B cell (primary cell): ENCODE measurements at regions not wholly inside any gene's neighbourhood (a gene's known extent, or its start where the extent isn't known, plus 50 kb on each side); places are given as distances from the start of the nearest gene placed in this dataset.

Source experiments
- ATAC-seq: fragments of 200-7000 bp; cut with Tn5 transposase; one replicate; pipeline ENCODE4 v1.10.0; 2021; ENCODE audit warnings: low read depth, mild to moderate bottlenecking, moderate number of reproducible peaks, moderate library complexity
- CTCF ChIA-PET: fragments of 350-600 bp; sonication (Branson Sonifier 250); formaldehyde crosslinking; loops from one replicate; lab custom pipeline; 2021; ENCODE audit warnings: antibody characterized with exemption, inconsistent platforms; lab: Charles Lee
- POLR2A ChIA-PET: fragments of 350-600 bp; sonication (Branson Sonifier 250); formaldehyde crosslinking; loops from one replicate; lab custom pipeline; 2021; ENCODE audit warnings: antibody characterized with exemption; lab: Charles Lee
- DNase-seq: peaks from one replicate; pipeline ENCODE4 v3.0.0; 2013
- H2AFZ ChIP-seq: 2 replicates; pipeline ENCODE4 v1.6.1; 2012; ENCODE audit warnings: mild to moderate bottlenecking, low read depth, low read length; ENCODE audit not compliant: insufficient read depth, poor library complexity, severe bottlenecking
- H3K27ac ChIP-seq, 2 donors: 1 replicate in 1 of 2; 2 replicates in 1 of 2; pipeline ENCODE4 v1.5.1; 2012 to 2013; ENCODE audit warnings: low read length in 2 of 2, mild to moderate bottlenecking in 2 of 2, moderate library complexity in 1 of 2
- H3K27me3 ChIP-seq, 4 experiments: fragments of 200-600 bp in 1 of 4; sonication (generic) in 1 of 4; replicated peaks in 1 of 4; 1 replicate in 2 of 4; 2 replicates in 2 of 4; pipeline versions ENCODE4 v1.6.1 to v1.7.0; 2013 to 2016; ENCODE audit warnings: low read length in 3 of 4, mild to moderate bottlenecking in 2 of 4, mixed read lengths in 1 of 4, moderate library complexity in 1 of 4; ENCODE audit not compliant: insufficient read depth in 4 of 4, control insufficient read depth in 3 of 4; ENCODE audit errors: control extremely low read depth in 1 of 4
- H3K36me3 ChIP-seq, 2 experiments: replicated peaks in 1 of 2; 1 replicate in 1 of 2; 2 replicates in 1 of 2; pipeline versions ENCODE4 v1.6.1 to v1.7.1; 2013; ENCODE audit warnings: low read length in 1 of 2; ENCODE audit not compliant: insufficient read depth in 2 of 2, control insufficient read depth in 1 of 2; ENCODE audit errors: control extremely low read depth in 1 of 2, extremely low read depth in 1 of 2
- H3K4me1 ChIP-seq, 2 donors: fragments of 200-600 bp in 1 of 2; sonication (generic) in 1 of 2; 1 replicate in 1 of 2; 2 replicates in 1 of 2; pipeline versions ENCODE4 v1.5.1 to v1.6.1; 2013 to 2017; ENCODE audit warnings: low read length in 2 of 2; ENCODE audit not compliant: control insufficient read depth in 2 of 2, insufficient read depth in 2 of 2
- H3K4me2 ChIP-seq: replicated peaks from 2 replicates; pipeline ENCODE3; 2012; ENCODE audit warnings: mild to moderate bottlenecking, low read depth, low read length; ENCODE audit not compliant: poor library complexity, severe bottlenecking
- H3K4me3 ChIP-seq, 5 experiments: fragments of 200-600 bp in 1 of 5; sonication (generic) in 1 of 5; 1 replicate in 3 of 5; 2 replicates in 2 of 5; pipeline versions ENCODE4 v1.5.1 to v1.7.0; 2011 to 2016; ENCODE audit warnings: low read length in 4 of 5, mild to moderate bottlenecking in 4 of 5, low read depth in 2 of 5, control low read depth in 1 of 5, moderate library complexity in 1 of 5; ENCODE audit not compliant: insufficient read depth in 1 of 5; ENCODE audit errors: control extremely low read depth in 1 of 5, extremely low read depth in 1 of 5
- H3K79me2 ChIP-seq: fragments of 200-600 bp; sonication (generic); one replicate; pipeline ENCODE4 v1.6.0; 2016; ENCODE audit warnings: low read length; ENCODE audit not compliant: control insufficient read depth, insufficient read depth
- H3K9ac ChIP-seq: fragments of 200-600 bp; sonication (generic); 2 replicates; pipeline ENCODE4 v1.6.1; 2017; ENCODE audit warnings: mild to moderate bottlenecking, low read length, moderate library complexity
- H3K9me3 ChIP-seq, 3 donors: one replicate each; pipeline versions ENCODE4 v1.6.1 to v1.7.1; 2013; ENCODE audit warnings: low read length in 2 of 3; ENCODE audit not compliant: control insufficient read depth in 2 of 3, insufficient read depth in 1 of 3; ENCODE audit errors: control extremely low read depth in 1 of 3
- H4K20me1 ChIP-seq: 2 replicates; pipeline ENCODE4 v1.6.0; 2012; ENCODE audit warnings: mild to moderate bottlenecking, low read length; ENCODE audit not compliant: insufficient read depth, control insufficient read depth, poor library complexity, severe bottlenecking
- H3K27ac Mint-ChIP-seq: one replicate; pipeline ENCODE4 v1.8.0; 2021; ENCODE audit warnings: mixed read lengths
- H3K27me3 Mint-ChIP-seq: one replicate; pipeline ENCODE4 v1.8.0; 2021; ENCODE audit warnings: mixed read lengths
- H3K4me1 Mint-ChIP-seq: one replicate; pipeline ENCODE4 v1.8.0; 2021; ENCODE audit warnings: mixed read lengths
- H3K4me3 Mint-ChIP-seq: one replicate; pipeline ENCODE4 v1.8.0; 2021; ENCODE audit warnings: mixed read lengths
- H3K9me3 Mint-ChIP-seq: one replicate; pipeline ENCODE4 v1.8.0; 2022; ENCODE audit warnings: mixed read lengths; ENCODE audit not compliant: insufficient read depth
- EZH2 ChIP-seq: IDR thresholded peaks from 2 replicates; pipeline ENCODE4 v1.6.1; 2012; ENCODE audit warnings: borderline replicate concordance, low read depth, mild to moderate bottlenecking, moderate library complexity, low read length; ENCODE audit not compliant: insufficient read depth, poor library complexity, severe bottlenecking
- WGBS: methylation state at CpG from one replicate; pipeline ENCODE4 v1.1.5; 2013; ENCODE audit warnings: missing lambda C conversion rate; ENCODE audit not compliant: insufficient coverage; 5-methylcytosine and 5-hydroxymethylcytosine counted together
- intact Hi-C: fragments of 100-400 bp; cut with micrococcal nuclease; formaldehyde crosslinking; loops from one replicate; pipeline ENCODE4 v1.10.0; 2022
- TF ChIP-seq, protein P1 (sequence below): fragments of 200-600 bp; IDR thresholded peaks from one replicate; pipeline ENCODE4 v1.8.0; 2022; ENCODE audit warnings: antibody characterized with exemption, mild to moderate bottlenecking

- Mint-ChIP-seq H3K9me3 (peaks cover 2% of the 10 kb centered on the region), H3K4me3 (no peak overlapping the region), H3K27me3 (no peaks in the 10 kb centered on the region), H3K27ac (no peak overlapping the region), H3K4me1 (no peaks in the 10 kb centered on the region)
- Histone ChIP-seq H3K36me3 (no peaks in the 10 kb centered on the region), H3K4me2 (no peak overlapping the region), H3K4me1 (no peaks in the 10 kb centered on the region), H3K9me3 (peaks cover 0 to 5% (median 0%) of the 10 kb centered on the region in 3 donors), H3K9ac (no peak overlapping the region), H3K27me3 (no peaks in the 10 kb centered on the region), H3K27ac (no peak overlapping the region), H4K20me1 (no peaks in the 10 kb centered on the region), H2AFZ (no peak overlapping the region), H3K4me3 (no peak overlapping the region), H3K79me2 (no peaks in the 10 kb centered on the region)
- ATAC-seq (no peak), DNase-seq (no peak)
- 100% methylated on average over 1 of the region's 4 CpGs for WGBS
- CTCF ChIA-PET, result no interaction called here
- POLR2A ChIA-PET, result no interaction called here
- intact Hi-C loops, result no loop called here
- TF ChIP-seq, protein P1, sequence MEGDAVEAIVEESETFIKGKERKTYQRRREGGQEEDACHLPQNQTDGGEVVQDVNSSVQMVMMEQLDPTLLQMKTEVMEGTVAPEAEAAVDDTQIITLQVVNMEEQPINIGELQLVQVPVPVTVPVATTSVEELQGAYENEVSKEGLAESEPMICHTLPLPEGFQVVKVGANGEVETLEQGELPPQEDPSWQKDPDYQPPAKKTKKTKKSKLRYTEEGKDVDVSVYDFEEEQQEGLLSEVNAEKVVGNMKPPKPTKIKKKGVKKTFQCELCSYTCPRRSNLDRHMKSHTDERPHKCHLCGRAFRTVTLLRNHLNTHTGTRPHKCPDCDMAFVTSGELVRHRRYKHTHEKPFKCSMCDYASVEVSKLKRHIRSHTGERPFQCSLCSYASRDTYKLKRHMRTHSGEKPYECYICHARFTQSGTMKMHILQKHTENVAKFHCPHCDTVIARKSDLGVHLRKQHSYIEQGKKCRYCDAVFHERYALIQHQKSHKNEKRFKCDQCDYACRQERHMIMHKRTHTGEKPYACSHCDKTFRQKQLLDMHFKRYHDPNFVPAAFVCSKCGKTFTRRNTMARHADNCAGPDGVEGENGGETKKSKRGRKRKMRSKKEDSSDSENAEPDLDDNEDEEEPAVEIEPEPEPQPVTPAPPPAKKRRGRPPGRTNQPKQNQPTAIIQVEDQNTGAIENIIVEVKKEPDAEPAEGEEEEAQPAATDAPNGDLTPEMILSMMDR, result no peak
- TF ChIP-seq EZH2, result no peak
These were observed 1103.0 kb upstream of the PHF14 start for GRCh38 chr7:9870674-9871073.

GRCh38 chr7:9874182-9874581 lies 1099.5 kb upstream of the PHF14 start:
- no peak overlapping the region for H3K27ac ChIP-seq
- no peak overlapping the region for H3K4me2 ChIP-seq
- no peaks in the 10 kb centered on the region for H3K79me2 ChIP-seq
- H4K20me1 ChIP-seq, result no peaks in the 10 kb centered on the region
- intact Hi-C loops, result no loop called here
- Mint-ChIP-seq H3K9me3 (peaks cover 2% of the 10 kb centered on the region), H3K27me3 (no peaks in the 10 kb centered on the region), H3K27ac (no peak overlapping the region), H3K4me1 (no peaks in the 10 kb centered on the region), H3K4me3 (no peak overlapping the region)
- peaks cover 0 to 5% (median 0%) of the 10 kb centered on the region in 3 donors for H3K9me3 ChIP-seq
- H3K9ac ChIP-seq, result no peak overlapping the region
- ATAC-seq (no peak), DNase-seq (no peak)
- no peaks in the 10 kb centered on the region for H3K27me3 ChIP-seq
- no CpG with 5 or more reads among the region's 1 CpG for WGBS
- no peak overlapping the region for H2AFZ ChIP-seq
- TF ChIP-seq, protein P1, result no peak
- no peak for TF ChIP-seq EZH2
- H3K36me3 ChIP-seq, result no peaks in the 10 kb centered on the region
- CTCF ChIA-PET, result no interaction called here
- no peak overlapping the region for H3K4me3 ChIP-seq
- POLR2A ChIA-PET, result no interaction called here
- H3K4me1 ChIP-seq, result no peaks in the 10 kb centered on the region
